ENCODE measurements at regions not wholly inside any gene's neighbourhood (a gene's known extent, or its start where the extent isn't known, plus 50 kb on each side); places are given as distances from the start of the nearest gene placed in this dataset.

DNA sequence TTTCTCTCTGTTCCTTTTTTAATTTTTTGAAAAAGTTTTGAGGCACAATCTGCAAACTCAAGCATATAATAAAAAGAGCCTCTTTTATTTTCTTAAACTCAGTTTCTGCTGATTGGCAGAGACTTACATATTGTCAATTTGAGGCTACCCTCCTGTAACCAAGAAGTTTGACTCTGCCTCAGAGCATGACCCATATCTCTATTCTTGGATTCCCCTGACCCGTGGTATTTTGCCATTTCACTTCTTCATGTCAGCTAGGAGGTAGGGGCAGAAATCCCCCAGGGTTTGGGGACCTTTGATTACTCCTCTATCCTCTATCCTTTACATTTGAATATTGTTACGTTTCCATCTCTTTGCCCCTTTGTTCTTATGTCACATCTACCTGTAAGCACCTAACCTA lies 479.1 kb upstream of the ALCAM start:
- H3K23ac ChIP-seq (ENCODE audit: insufficient read length), result no peak overlapping the region
- DNase-seq (ENCODE audit: low read depth in 1 of 2, low spot score in 2 of 2) (no peak), FAIRE-seq (no peak)
- peaks cover 0 to 5% (median 2%) of the 10 kb centered on the region in 4 experiments; a peak in 3 of 7 replicates for H3K4me1 ChIP-seq (replicated peaks in 1 of 4; ENCODE audit: control insufficient read depth in 3 of 4, insufficient read depth in 4 of 4, low read length in 3 of 4)
- no peak overlapping the region for H2BK5ac ChIP-seq (ENCODE audit: low read depth, low read length)
- H3K4me3 ChIP-seq (ENCODE audit: extremely low read depth in 1 of 4, insufficient read depth in 2 of 4, low read depth in 3 of 4, low read length in 4 of 4), result no peak overlapping the region
- no peaks in the 10 kb centered on the region for H4K20me1 ChIP-seq (replicated peaks in 1 of 2; ENCODE audit: control insufficient read depth in 1 of 2, insufficient read depth in 2 of 2, low read length in 2 of 2)
- no peak overlapping the region for H4K5ac ChIP-seq (ENCODE audit: insufficient read length, low read depth, low read length)
- no peak overlapping the region for H3K27ac ChIP-seq (ENCODE audit: low read depth, low read length)
- H2AFZ ChIP-seq (ENCODE audit: low read length), result no peak overlapping the region
- H3K79me2 ChIP-seq (ENCODE audit: control insufficient read depth in 1 of 2, insufficient read depth in 2 of 2, low read length in 2 of 2), result no peaks in the 10 kb centered on the region
- CTCF ChIA-PET (ENCODE audit: partially characterized antibody), result no interaction called here
- no peaks in the 10 kb centered on the region for H3K23me2 ChIP-seq (ENCODE audit: low read depth, low read length)
- H2BK12ac ChIP-seq (ENCODE audit: low read depth, low read length), result no peak overlapping the region
- no peak overlapping the region for H2AK5ac ChIP-seq (ENCODE audit: low read depth, low read length)
- no peaks in the 10 kb centered on the region for H3K27me3 ChIP-seq (replicated peaks in 1 of 4; ENCODE audit: control insufficient read depth in 3 of 4, extremely low read depth in 1 of 4, insufficient read depth in 3 of 4, low read length in 3 of 4)
- WGBS, 2 experiments (ENCODE audit: extremely low coverage in 1 of 2, insufficient coverage in 1 of 2, insufficient read length in 1 of 2, insufficient replicate concordance in 2 of 2, low coverage in 1 of 2, low lambda C conversion rate in 2 of 2, missing lambda C conversion rate in 1 of 2), result 94% methylated on average over 2 of the region's 2 CpGs; no CpG with 5 or more reads in 1 of the 2 experiments
- H3K9me3 ChIP-seq (ENCODE audit: insufficient read depth in 2 of 2, low read depth in 1 of 2, low read length in 1 of 2), result no peaks in the 10 kb centered on the region
- no peaks in the 10 kb centered on the region for H3K79me1 ChIP-seq (ENCODE audit: low read depth, low read length)
- POLR2A ChIA-PET (ENCODE audit: partially characterized antibody), result no interaction called here
- H2BK120ac ChIP-seq (replicated peaks; ENCODE audit: low read depth, low read length), result no peak overlapping the region
- H3K14ac ChIP-seq (ENCODE audit: insufficient read length), result no peak overlapping the region
- H4K91ac ChIP-seq (replicated peaks; ENCODE audit: insufficient read length, low read length), result no peak overlapping the region
- no peak overlapping the region for H2BK20ac ChIP-seq (ENCODE audit: low read length)
- H3K9ac ChIP-seq (replicated peaks in 1 of 4; ENCODE audit: extremely low read depth in 1 of 4, low read depth in 3 of 4, low read length in 3 of 4), result no peak overlapping the region
- no peak overlapping the region for H4K8ac ChIP-seq (ENCODE audit: extremely low read depth, insufficient read depth, low read length)
- no peak overlapping the region for H2BK15ac ChIP-seq (ENCODE audit: low read length)
- no peak overlapping the region for H3K4me2 ChIP-seq (ENCODE audit: insufficient read depth in 1 of 2, low read depth in 2 of 2, low read length in 2 of 2)
- TF ChIP-seq, protein P1, sequence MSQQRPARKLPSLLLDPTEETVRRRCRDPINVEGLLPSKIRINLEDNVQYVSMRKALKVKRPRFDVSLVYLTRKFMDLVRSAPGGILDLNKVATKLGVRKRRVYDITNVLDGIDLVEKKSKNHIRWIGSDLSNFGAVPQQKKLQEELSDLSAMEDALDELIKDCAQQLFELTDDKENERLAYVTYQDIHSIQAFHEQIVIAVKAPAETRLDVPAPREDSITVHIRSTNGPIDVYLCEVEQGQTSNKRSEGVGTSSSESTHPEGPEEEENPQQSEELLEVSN (IDR thresholded peaks at IDR 0.05), result no peak
- TF ChIP-seq POLR2A (IDR thresholded peaks at IDR 0.05; ENCODE audit: control extremely low read depth in 1 of 2, low read depth in 2 of 2, low read length in 2 of 2), result no peak
- TF ChIP-seq, protein P2, sequence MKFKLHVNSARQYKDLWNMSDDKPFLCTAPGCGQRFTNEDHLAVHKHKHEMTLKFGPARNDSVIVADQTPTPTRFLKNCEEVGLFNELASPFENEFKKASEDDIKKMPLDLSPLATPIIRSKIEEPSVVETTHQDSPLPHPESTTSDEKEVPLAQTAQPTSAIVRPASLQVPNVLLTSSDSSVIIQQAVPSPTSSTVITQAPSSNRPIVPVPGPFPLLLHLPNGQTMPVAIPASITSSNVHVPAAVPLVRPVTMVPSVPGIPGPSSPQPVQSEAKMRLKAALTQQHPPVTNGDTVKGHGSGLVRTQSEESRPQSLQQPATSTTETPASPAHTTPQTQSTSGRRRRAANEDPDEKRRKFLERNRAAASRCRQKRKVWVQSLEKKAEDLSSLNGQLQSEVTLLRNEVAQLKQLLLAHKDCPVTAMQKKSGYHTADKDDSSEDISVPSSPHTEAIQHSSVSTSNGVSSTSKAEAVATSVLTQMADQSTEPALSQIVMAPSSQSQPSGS (IDR thresholded peaks at IDR 0.05; ENCODE audit: low read length), result no peak
- no peak for TF ChIP-seq SP1 (IDR thresholded peaks at IDR 0.05; ENCODE audit: low read depth, low read length)
- TF ChIP-seq MAFK (IDR thresholded peaks at IDR 0.05; ENCODE audit: low read depth, low read length), result no peak
- no peak overlapping the region for H3K4ac ChIP-seq (replicated peaks; ENCODE audit: insufficient read length, low read depth, low read length)
- H3K18ac ChIP-seq (ENCODE audit: extremely low read depth, low read length), result no peak overlapping the region
- H3K36me3 ChIP-seq (ENCODE audit: control insufficient read depth in 2 of 4, insufficient read depth in 4 of 4, low read length in 3 of 4), result no peaks in the 10 kb centered on the region
- no peak overlapping the region for H3K56ac ChIP-seq (replicated peaks; ENCODE audit: insufficient read length, low read depth, low read length)
